BJ (cell line): ENCODE measurements at regions not wholly inside any gene's neighbourhood (a gene's known extent, or its start where the extent isn't known, plus 50 kb on each side); places are given as distances from the start of the nearest gene placed in this dataset.

Experiments used
- CTCF ChIA-PET: fragments of 350-600 bp; formaldehyde crosslinking; extraction: SDS; loops from one replicate; lab custom pipeline; 2021; ENCODE audit warnings: antibody characterized with exemption, inconsistent platforms; lab: Yijun Ruan, JAX
- POLR2A ChIA-PET: fragments of 300-600 bp; sonication (Branson Sonifier 250); formaldehyde crosslinking; extraction: SDS; loops from one replicate; lab custom pipeline; 2021; ENCODE audit warnings: antibody characterized with exemption; lab: Charles Lee
- DNase-seq: peaks from one replicate; pipeline ENCODE4 v3.0.0-alpha.2; 2011; ENCODE audit warnings: low read depth
- H3K27me3 ChIP-seq: 2 replicates; pipeline ENCODE4 v1.6.0; 2011; ENCODE audit warnings: low read length; ENCODE audit not compliant: control insufficient read depth, insufficient read depth
- H3K36me3 ChIP-seq: 2 replicates; pipeline ENCODE4 v1.5.1; 2011; ENCODE audit warnings: low read length; ENCODE audit not compliant: control insufficient read depth, insufficient read depth
- H3K4me3 ChIP-seq: 2 replicates; pipeline ENCODE4 v1.5.1; 2011; ENCODE audit warnings: low read depth, mild to moderate bottlenecking, control low read depth, low read length
- CTCF ChIP-seq: IDR thresholded peaks from 2 replicates; pipeline ENCODE4 v1.5.1; 2011; ENCODE audit warnings: low read depth, mild to moderate bottlenecking, control low read depth, inconsistent platforms, low read length, moderate library complexity; ENCODE audit not compliant: insufficient read depth

- Histone ChIP-seq H3K4me3 (no peak overlapping the region), H3K36me3 (no peaks in the 10 kb centered on the region), H3K27me3 (peaks cover 5% of the 10 kb centered on the region; the same call in 1 of the 2 replicates)
- ChIA-PET CTCF (no interaction called here), POLR2A (interaction anchor here (0.6 kb wide), 1 partner anchor 635 kb away, joined by 3 read pairs; no protein-coding TSS in a partner anchor)
- peak; percentile 50 for DNase-seq
- no peak for TF ChIP-seq CTCF
Measured at GRCh38 chr18:22032392-22032961, 136.9 kb upstream of the GATA6 start.

GRCh38 chr18:22033085-22033484, 136.3 kb upstream of the GATA6 start:
- TF ChIP-seq CTCF = no peak
- peaks cover 5% of the 10 kb centered on the region; the same call in 1 of the 2 replicates for H3K27me3 ChIP-seq
- ChIA-PET POLR2A (no interaction called here), CTCF (no interaction called here)
- H3K4me3 ChIP-seq = no peak overlapping the region
- no peaks in the 10 kb centered on the region for H3K36me3 ChIP-seq
- DNase-seq = no peak

- DNase-seq = no peak
- H3K4me3 ChIP-seq = no peak overlapping the region
- CTCF ChIA-PET = no interaction called here
Measured at GRCh38 chr18:22034276-22034675, 135.1 kb upstream of the GATA6 start.

GRCh38 chr18:22040533-22040932, 128.9 kb upstream of the GATA6 start:
- Histone ChIP-seq H3K27me3 (peaks cover 8% of the 10 kb centered on the region), H3K36me3 (no peaks in the 10 kb centered on the region), H3K4me3 (no peak overlapping the region)
- ChIA-PET CTCF (no interaction called here), POLR2A (no interaction called here)
- DNase-seq = no peak
- no peak for TF ChIP-seq CTCF

More at GRCh38 chr18:22034276-22034675, 135.1 kb upstream of the GATA6 start:
- Histone ChIP-seq H3K27me3 (peaks cover 5% of the 10 kb centered on the region; the same call in 1 of the 2 replicates), H3K36me3 (no peaks in the 10 kb centered on the region)
- TF ChIP-seq CTCF = no peak
- POLR2A ChIA-PET = no interaction called here

GRCh38 chr18:22043837-22044236, 125.6 kb upstream of the GATA6 start:
- H3K36me3 ChIP-seq = no peaks in the 10 kb centered on the region
- DNase-seq = no peak
- peaks cover 10% of the 10 kb centered on the region for H3K27me3 ChIP-seq
- no peak overlapping the region for H3K4me3 ChIP-seq
- TF ChIP-seq CTCF = no peak
- ChIA-PET POLR2A (no interaction called here), CTCF (no interaction called here)
